GM19328 (cell line): ENCODE measurements at regions not wholly inside any gene's neighbourhood (a gene's known extent, or its start where the extent isn't known, plus 50 kb on each side); places are given as distances from the start of the nearest gene placed in this dataset.

Experiments
- ATAC-seq: cut with Tn5 transposase; IDR thresholded peaks from one replicate; pipeline ENCODE4 v1.9.1; 2021; ENCODE audit warnings: mild to moderate bottlenecking, moderate library complexity; ENCODE audit not compliant: unreplicated experiment

DNA sequence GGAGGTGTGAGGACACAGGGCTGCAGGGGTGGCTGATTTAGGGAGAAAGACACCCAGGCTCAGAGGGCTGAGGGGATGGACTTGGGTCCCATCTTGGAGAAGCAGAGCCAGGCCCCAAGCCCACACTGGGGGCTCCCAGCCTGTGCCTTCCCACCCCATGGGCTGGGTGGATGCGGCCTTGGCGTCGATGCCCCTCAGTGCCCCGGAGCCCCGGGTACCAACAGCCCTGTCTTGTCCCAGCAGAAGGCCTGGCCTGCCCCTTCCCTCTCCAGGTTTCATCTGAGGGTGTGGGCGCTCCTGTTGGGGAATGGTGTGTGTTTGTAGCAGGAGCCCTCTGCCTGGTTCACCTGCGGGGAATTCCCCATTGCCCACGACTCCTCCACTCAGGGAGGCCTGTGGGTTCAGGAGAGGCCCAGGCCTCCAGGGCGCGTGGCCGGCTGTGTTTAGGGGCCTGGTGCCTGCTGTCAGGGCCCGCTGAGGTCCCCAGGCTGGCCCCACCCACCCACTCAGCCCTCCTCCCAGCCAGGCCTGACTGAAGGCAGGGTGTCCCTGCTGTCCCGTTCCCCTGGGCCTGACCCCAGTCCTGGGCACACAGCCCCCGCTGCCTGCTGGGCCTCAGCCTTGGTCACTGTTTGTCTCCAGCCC is 51.1 kb upstream of the BEGAIN start:
- no peak for ATAC-seq

- no peak for ATAC-seq
These were observed 52.1 kb upstream of the BEGAIN start for GRCh38 chr14:100639280-100639679.

DNA sequence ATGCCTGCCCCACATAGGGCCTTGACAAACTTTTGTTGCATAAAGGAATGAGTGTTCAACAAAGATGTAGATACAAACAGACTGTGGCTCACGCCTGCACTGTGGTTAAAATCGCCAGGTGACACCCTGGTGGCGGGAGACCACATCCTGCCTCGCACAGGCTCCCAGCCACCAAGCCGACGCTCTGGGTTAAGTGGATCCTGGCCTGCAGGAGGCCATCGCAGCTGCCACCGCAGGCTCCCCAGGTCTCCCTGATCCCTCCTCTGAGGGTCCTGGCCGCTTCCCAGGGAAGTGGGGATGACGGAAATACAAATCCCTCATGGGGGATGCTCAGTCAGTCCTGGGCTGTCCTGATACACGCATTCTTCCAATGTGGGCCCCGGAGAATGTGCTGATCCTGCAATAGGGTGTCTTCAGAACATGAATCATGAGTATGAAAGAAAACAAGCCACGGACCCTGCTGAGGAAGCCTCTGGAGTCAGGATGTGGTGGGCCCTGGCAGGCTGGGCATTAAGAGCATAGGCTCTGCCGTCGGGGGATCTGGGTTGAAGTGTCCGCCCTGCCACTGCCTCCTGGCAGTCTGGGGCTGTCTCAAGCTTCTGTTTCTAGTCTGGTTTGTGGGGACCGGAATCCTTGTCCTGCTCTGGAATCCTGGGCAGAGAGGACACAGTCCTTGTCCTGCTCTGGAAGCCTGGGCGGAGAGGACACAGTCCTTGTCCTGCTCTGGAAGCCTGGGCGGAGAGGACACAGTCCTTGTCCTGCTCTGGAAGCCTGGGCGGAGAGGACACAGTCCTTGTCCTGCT is 53.5 kb upstream of the BEGAIN start:
- ATAC-seq: peak; percentile 84

DNA sequence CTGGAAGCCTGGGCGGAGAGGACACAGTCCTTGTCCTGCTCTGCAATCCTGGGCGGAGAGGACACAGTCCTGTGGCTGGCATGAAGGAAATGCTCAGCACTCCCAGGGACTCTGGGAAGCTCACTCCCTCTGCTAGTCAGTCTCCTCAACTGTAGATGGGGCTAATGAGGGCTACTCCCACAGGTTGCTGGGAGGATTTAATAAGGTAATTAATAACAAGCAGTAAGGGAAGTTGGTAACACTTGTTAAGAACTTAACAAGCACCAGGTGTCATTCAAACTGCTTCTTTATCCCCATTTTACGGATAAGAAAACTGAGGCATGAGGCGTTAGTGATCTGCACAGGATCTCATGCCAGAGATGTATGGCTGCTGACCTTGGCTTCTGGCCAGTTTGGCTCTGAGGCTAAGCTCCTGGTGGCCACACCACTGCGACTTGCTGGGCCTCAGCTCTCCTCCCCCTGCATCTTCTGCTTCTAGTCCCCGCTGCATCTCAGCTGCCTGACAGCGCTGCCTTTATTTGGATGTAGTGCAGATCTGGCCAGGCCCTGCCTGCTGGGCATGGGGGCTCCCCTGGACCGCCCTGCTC is 54.1 kb upstream of the BEGAIN start:
- ATAC-seq: no peak

DNA sequence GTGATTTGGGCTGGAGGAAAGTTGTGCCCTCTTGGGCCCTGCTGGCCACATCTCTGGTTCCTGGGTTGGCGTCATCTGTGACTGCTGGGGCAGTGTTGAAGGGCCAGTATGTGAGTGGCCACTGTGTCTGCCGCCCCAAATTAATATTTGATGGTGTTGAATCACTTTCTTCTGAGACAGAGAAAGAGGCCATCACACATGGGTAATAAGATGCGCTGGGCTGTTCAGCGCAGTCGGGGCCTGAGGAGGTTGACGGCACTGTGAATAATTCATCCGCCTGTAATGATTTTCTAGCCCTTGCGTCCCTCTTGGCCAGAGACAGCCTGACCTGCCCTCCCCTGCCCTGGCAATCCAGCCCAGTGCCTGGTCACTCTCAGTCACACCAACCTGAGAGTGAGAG is 56.2 kb upstream of the BEGAIN start:
- no peak for ATAC-seq

GRCh38 chr14:100644383-100644782 is 57.2 kb upstream of the BEGAIN start:
- ATAC-seq: no peak

- ATAC-seq: no peak
These were observed 57.6 kb upstream of the BEGAIN start for GRCh38 chr14:100644784-100645183.

DNA sequence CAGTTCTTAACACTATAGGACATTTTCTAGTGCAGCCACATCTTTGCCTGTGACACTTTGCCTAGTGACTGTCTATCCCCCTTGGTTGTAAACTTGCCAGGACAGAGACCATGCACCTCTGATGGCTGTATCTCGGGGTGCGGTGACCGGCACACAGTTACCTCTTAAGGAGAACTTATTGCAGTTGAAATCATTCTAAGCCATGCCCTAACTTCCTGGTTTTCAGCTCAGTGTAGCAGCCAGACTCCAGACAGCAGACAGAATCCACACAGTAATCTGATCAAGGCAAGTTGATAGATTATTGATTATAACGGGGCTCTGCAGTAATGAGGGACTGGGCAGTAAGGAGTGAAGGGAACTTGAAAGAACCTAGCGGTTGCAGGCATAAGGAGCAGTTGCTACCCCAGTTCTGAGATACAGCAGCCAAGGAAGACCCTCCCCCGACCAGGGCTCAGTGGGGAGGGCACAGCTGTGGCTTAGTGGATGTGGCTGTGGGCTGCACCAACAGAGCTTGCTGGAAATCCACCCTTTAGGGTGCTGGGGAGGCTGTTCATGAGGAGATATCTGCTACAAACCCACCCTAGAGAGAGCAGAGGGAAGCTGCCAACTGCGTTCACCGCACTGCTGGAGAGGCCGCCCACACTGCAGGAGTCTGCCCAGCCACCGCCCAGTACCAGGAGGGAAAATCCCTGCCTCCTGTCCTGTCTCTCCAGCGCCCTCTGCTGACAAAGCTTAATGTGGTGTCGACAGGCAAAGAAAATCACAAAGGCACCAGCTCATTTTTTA is 58.2 kb upstream of the BEGAIN start:
- no peak for ATAC-seq

- ATAC-seq: no peak
These were observed 58.7 kb upstream of the BEGAIN start for GRCh38 chr14:100645982-100646314.

GRCh38 chr14:100648474-100649172 is 61.4 kb upstream of the BEGAIN start:
- no peak for ATAC-seq

GRCh38 chr14:100649173-100649519 is 61.9 kb upstream of the BEGAIN start:
- ATAC-seq: no peak

DNA sequence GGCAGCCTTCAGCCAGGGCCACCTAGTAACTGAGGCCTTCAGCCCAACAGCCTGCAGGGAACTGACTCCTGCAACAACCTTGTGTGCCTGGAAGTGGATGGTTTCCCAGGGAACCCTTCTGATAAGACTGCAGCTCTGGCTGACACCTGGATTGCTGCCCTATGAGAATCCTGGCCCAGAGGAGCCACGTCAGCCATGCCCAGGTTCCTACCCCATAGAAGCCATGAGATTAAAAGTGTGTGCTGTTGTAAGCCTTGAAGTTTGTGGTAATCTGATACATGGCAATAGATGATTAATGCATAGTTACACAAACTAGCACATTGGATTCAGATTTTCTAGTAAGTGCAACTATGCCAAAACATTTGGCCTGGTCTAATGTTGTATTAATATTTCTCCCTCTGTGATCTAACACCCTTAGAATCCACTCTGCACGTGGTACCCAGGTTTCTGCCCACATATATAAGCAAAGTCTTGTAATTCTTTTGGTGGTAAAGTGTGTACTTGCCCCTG is 64.8 kb upstream of the BEGAIN start:
- no peak for ATAC-seq

DNA sequence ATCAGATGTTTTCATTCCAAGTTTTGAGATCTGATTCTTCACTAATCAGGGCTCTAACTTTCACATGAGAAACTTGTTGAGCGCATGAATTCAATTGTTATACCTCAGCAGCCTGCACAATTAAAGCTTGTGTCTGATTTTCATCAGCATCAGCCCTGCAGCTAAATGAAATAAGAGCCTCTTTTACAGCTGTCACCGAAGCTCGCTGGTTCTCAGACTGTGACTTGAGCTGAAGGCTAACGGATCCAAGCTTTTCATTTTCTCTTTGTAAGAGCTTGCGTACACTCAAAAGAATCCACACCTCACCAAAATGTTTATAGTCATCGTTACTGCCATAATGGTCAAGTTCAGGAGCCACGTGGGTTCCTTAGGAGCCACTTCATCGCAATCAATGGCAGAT is 65.5 kb upstream of the BEGAIN start:
- ATAC-seq: no peak

- no peak for ATAC-seq
These were observed 66.2 kb upstream of the BEGAIN start for GRCh38 chr14:100653409-100653808.

GRCh38 chr14:100654025-100654813 is 67.0 kb upstream of the BEGAIN start:
- no peak for ATAC-seq

GRCh38 chr14:100654814-100655740 is 67.9 kb upstream of the BEGAIN start:
- ATAC-seq: no peak

GRCh38 chr14:100655741-100656085 is 68.5 kb upstream of the BEGAIN start:
- no peak for ATAC-seq

DNA sequence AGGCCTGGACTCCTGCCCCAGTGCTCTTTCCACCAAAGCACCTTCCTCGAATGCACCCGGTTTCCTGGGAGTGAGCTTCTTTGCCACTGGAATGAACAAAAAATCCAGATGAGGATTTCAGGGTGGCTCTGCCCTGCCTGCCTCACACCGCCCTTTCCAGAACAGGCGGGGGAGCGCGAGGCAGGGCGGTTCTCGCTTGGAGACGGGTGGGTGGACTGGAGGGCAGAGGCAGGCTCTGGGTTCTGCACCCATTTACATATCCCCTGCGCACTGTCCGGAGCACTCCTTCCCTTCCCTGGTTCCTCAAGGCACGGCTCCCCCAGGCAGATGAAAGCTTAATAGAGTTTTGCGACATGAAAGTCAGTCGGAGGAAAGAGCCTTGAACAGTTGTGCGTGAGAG is 69.7 kb upstream of the DLK1 start:
- no peak for ATAC-seq

GRCh38 chr14:100657780-100658179 is 68.9 kb upstream of the DLK1 start:
- no peak for ATAC-seq
